Fibroblast of mammary gland (primary cell): ENCODE measurements at regions not wholly inside any gene's neighbourhood (a gene's known extent, or its start where the extent isn't known, plus 50 kb on each side); places are given as distances from the start of the nearest gene placed in this dataset.

ENCODE experiments used
- DNase-seq: peaks from one replicate; pipeline ENCODE4 v3.0.0-alpha.2; 2010; ENCODE audit warnings: low read depth
- H3K4me3 ChIP-seq: 2 replicates; pipeline ENCODE4 v1.5.1; 2011; ENCODE audit warnings: low read depth, mild to moderate bottlenecking, low read length, moderate library complexity; ENCODE audit not compliant: control insufficient read depth
- CTCF ChIP-seq: conservative IDR thresholded peaks from 2 replicates; pipeline ENCODE4 v1.5.1; 2011; ENCODE audit warnings: low read depth, low read length, inconsistent platforms; ENCODE audit not compliant: control insufficient read depth, insufficient read depth

DNA sequence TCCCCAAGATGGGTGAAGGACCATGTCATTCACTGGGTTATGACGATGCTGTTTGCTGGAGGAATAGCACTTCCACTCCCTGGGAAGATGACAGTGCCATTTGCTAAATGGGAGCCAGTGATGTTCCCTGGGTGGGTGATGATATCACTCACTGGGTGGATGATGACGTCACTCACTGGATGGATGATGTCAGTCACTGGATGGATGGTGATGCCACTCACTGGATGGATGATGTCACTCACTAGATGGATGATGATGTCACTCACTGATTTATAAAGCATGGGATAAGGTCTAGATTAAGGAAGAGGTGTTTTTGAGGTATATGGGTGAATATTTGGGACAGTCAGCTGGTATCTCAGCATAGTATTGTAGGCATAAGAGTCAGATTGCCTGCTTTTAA is 457.2 kb downstream of the AJAP1 start:
- H3K4me3 ChIP-seq = no peak overlapping the region
- no peak for DNase-seq
- no peak for TF ChIP-seq CTCF

DNA sequence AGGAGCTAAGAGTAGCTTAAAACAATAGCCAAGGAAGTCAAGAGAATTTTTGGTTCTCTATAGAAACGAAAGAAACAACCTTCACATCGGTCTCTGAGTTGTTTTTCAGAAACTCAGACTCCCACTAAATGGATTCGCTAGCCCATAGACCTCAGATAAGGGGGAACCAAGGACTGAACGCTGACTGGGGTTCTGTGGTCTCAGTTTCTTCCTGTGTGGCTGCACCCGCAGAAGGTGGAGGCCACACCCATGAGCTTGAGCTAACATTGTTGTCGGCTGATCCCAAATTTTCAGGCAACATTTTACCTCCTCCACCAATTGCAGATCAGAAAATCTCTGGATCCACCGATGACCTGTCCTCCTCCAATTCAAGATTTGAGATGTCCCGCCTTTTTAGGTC is 456.1 kb downstream of the AJAP1 start:
- no peak for DNase-seq
- no peak overlapping the region for H3K4me3 ChIP-seq
- TF ChIP-seq CTCF = no peak

DNA sequence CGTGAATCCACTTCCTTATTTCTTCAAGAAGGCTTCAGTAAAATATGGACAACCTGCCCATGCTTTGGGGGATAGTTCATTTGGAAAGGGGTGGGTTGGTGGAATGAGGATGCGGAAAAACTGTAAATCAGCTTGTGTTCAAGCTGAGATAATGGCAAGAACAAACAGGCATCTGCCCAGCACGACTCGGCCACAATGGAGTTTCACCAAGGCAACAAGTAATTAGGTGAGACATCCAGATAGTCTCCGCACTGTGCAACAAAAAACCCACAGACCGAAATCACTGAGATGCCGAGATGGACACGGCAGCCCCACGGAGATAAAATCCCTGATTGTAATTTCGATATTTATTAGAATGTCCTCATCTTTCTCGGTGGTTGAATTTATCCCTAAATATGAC is 455.2 kb downstream of the AJAP1 start:
- H3K4me3 ChIP-seq = no peak overlapping the region
- DNase-seq = no peak
- no peak for TF ChIP-seq CTCF

DNA sequence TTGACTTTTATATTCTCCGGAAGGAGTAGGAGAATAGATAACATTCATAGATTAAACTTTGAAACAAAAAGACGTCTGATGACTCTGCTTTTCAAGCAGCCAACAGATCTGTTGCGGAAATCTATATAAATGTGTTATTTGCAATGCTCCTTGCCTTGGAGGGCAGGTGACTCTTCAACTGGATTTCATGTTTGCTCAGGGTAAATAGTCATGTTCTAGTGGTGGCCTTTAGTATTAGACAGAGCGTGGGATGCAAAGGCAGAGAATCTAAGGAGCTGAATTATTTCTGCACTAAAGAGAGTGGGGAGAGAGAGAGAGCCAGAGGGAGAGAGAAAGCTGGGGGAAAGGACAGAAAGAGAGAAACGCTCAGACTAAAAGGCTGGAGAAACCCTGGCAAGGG is 454.3 kb downstream of the AJAP1 start:
- H3K4me3 ChIP-seq = no peak overlapping the region
- TF ChIP-seq CTCF = no peak
- DNase-seq = no peak

DNA sequence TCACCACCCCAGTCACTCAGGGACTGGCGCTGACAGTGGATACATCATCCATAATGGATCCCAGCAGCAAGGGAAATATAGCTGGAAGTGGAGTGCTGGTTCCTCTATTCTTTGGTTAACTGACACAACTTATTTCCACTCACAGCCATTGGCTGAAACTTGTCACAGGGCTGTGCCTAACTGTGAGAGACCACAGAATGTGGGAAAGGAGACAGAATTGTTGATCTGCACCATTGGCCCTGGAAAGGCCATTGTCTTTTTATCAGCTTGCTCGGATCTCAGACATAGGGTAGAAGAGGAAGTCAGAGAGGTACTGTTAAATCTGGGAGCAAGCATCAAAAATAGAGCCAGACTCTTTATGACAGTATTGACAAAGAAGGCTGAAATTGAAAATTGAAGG is 451.3 kb downstream of the AJAP1 start:
- no peak for TF ChIP-seq CTCF
- no peak overlapping the region for H3K4me3 ChIP-seq
- no peak for DNase-seq

GRCh38 chr1:5099558-5099957 is 445.1 kb downstream of the AJAP1 start:
- H3K4me3 ChIP-seq = no peak overlapping the region
- no peak for DNase-seq
- no peak for TF ChIP-seq CTCF

DNA sequence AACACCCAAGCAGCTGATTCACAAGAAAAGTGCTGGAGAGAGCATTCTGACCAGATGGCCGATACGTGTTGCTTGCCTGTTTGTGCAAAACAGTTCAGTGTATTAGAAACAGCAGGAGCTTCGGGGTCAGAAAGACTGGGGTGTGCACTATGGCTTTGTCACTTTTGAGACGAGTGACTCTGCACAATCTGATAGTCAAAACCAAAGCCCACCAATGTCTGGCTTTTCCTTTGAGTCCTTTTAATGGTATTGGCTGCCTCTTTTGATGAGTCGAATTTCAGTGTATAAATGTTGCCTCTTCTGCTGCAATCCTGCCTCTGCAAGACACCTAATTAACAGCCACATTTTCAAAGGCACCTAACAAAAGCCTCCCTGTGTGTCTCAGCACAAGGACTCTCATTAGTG is 444.6 kb downstream of the AJAP1 start:
- H3K4me3 ChIP-seq = no peak overlapping the region
- TF ChIP-seq CTCF = no peak
- DNase-seq = no peak
